ENCODE measurements at regions not wholly inside any gene's neighbourhood (a gene's known extent, or its start where the extent isn't known, plus 50 kb on each side); places are given as distances from the start of the nearest gene placed in this dataset.

GRCh38 chr2:103287746-103288145, 525.9 kb downstream of the TMEM182 start:
- Histone ChIP-seq H3K23ac (ENCODE audit: insufficient read length) (no peak overlapping the region), H3K9ac (replicated peaks in 1 of 4; ENCODE audit: extremely low read depth in 1 of 4, low read depth in 3 of 4, low read length in 3 of 4) (no peak overlapping the region), H2BK5ac (ENCODE audit: low read depth, low read length) (no peak overlapping the region), H2BK20ac (ENCODE audit: low read length) (no peak overlapping the region), H3K27ac (ENCODE audit: low read depth, low read length) (no peak overlapping the region), H3K4me2 (ENCODE audit: insufficient read depth in 1 of 2, low read depth in 2 of 2, low read length in 2 of 2) (no peak overlapping the region), H3K9me3 (ENCODE audit: insufficient read depth in 2 of 2, low read depth in 1 of 2, low read length in 1 of 2) (no peaks in the 10 kb centered on the region), H2BK12ac (ENCODE audit: low read depth, low read length) (no peak overlapping the region), H3K4me3 (ENCODE audit: extremely low read depth in 1 of 4, insufficient read depth in 2 of 4, low read depth in 3 of 4, low read length in 4 of 4) (no peak overlapping the region), H3K79me1 (ENCODE audit: low read depth, low read length) (no peaks in the 10 kb centered on the region), H3K14ac (ENCODE audit: insufficient read length) (no peak overlapping the region), H3K36me3 (ENCODE audit: control insufficient read depth in 2 of 4, insufficient read depth in 4 of 4, low read length in 3 of 4) (no peaks in the 10 kb centered on the region), H3K79me2 (ENCODE audit: control insufficient read depth in 1 of 2, insufficient read depth in 2 of 2, low read length in 2 of 2) (no peaks in the 10 kb centered on the region), H2BK15ac (ENCODE audit: low read length) (no peak overlapping the region), H4K8ac (ENCODE audit: extremely low read depth, insufficient read depth, low read length) (no peak overlapping the region), H3K56ac (replicated peaks; ENCODE audit: insufficient read length, low read depth, low read length) (no peak overlapping the region), H3K23me2 (ENCODE audit: low read depth, low read length) (no peaks in the 10 kb centered on the region), H4K5ac (ENCODE audit: insufficient read length, low read depth, low read length) (no peak overlapping the region), H2BK120ac (replicated peaks; ENCODE audit: low read depth, low read length) (no peak overlapping the region), H4K91ac (replicated peaks; ENCODE audit: insufficient read length, low read length) (no peak overlapping the region), H2AFZ (ENCODE audit: low read length) (no peak overlapping the region), H2AK5ac (ENCODE audit: low read depth, low read length) (no peak overlapping the region), H3K18ac (ENCODE audit: extremely low read depth, low read length) (no peak overlapping the region), H3K27me3 (replicated peaks in 1 of 4; ENCODE audit: control insufficient read depth in 3 of 4, extremely low read depth in 1 of 4, insufficient read depth in 3 of 4, low read length in 3 of 4) (no peaks in the 10 kb centered on the region), H3K4ac (replicated peaks; ENCODE audit: insufficient read length, low read depth, low read length) (no peak overlapping the region), H3K4me1 (replicated peaks in 1 of 4; ENCODE audit: control insufficient read depth in 3 of 4, insufficient read depth in 4 of 4, low read length in 3 of 4) (peaks cover 0 to 8% (median 6%) of the 10 kb centered on the region in 4 experiments; a peak in 3 of 7 replicates), H4K20me1 (replicated peaks in 1 of 2; ENCODE audit: control insufficient read depth in 1 of 2, insufficient read depth in 2 of 2, low read length in 2 of 2) (no peaks in the 10 kb centered on the region)
- FAIRE-seq (no peak), DNase-seq (ENCODE audit: low read depth in 1 of 2, low spot score in 2 of 2) (no peak)
- 82% methylated on average over 4 of the region's 4 CpGs; no CpG with 5 or more reads in 1 of the 2 experiments for WGBS, 2 experiments (ENCODE audit: extremely low coverage in 1 of 2, insufficient coverage in 1 of 2, insufficient read length in 1 of 2, insufficient replicate concordance in 2 of 2, low coverage in 1 of 2, low lambda C conversion rate in 2 of 2, missing lambda C conversion rate in 1 of 2)
- POLR2A ChIA-PET (ENCODE audit: partially characterized antibody), result no interaction called here
- CTCF ChIA-PET (ENCODE audit: partially characterized antibody), result no interaction called here
- TF ChIP-seq E2F6 (IDR thresholded peaks at IDR 0.05) (no peak), NRF1 (IDR thresholded peaks at IDR 0.05; ENCODE audit: low read depth, low read length) (no peak), CTCF (IDR thresholded peaks at IDR 0.05; ENCODE audit: control extremely low read depth in 1 of 3, insufficient read depth in 1 of 3, low read depth in 1 of 3, low read length in 3 of 3) (no peak), EZH2 (IDR thresholded peaks at IDR 0.05; ENCODE audit: low read depth, low read length, severe bottlenecking) (no peak), FOSL1 (IDR thresholded peaks at IDR 0.05; ENCODE audit: insufficient read depth, low read depth, low read length) (no peak), ATF2 (IDR thresholded peaks at IDR 0.05; ENCODE audit: low read length) (no peak), SRF (IDR thresholded peaks at IDR 0.05; ENCODE audit: low read depth, low read length) (no peak), BACH1 (IDR thresholded peaks at IDR 0.05; ENCODE audit: low read length) (no peak), RBBP5 (IDR thresholded peaks at IDR 0.05; ENCODE audit: borderline replicate concordance, low read depth, low read length) (no peak), TAF1 (IDR thresholded peaks at IDR 0.05; ENCODE audit: low read depth, low read length) (no peak)
